ENCODE measurements at regions not wholly inside any gene's neighbourhood (a gene's known extent, or its start where the extent isn't known, plus 50 kb on each side); places are given as distances from the start of the nearest gene placed in this dataset.

GRCh38 chr4:84237008-84237407 is 262.1 kb downstream of the NKX6-1 start:
- ChIA-PET RAD21 (ENCODE audit: unreplicated experiment) (no interaction called here), CTCF (no interaction called here), SMC1A (ENCODE audit: uncharacterized antibody, unreplicated experiment) (no interaction called here), POLR2A (no interaction called here)
- no peaks in the 10 kb centered on the region for H3K36me3 ChIP-seq (ENCODE audit: control insufficient read depth in 2 of 2, insufficient read depth in 2 of 2, low read length in 1 of 2)
- H3K4me1 ChIP-seq (ENCODE audit: control insufficient read depth, insufficient read depth, low read length), result no peaks in the 10 kb centered on the region
- no peaks in the 10 kb centered on the region for H4K20me1 ChIP-seq (ENCODE audit: control insufficient read depth, insufficient read depth)
- FAIRE-seq (no peak), ATAC-seq (no peak), DNase-seq (ENCODE audit: low read depth, low spot score) (no peak)
- intact Hi-C loops (cut with micrococcal nuclease; ENCODE audit: unreplicated experiment) (no loop called here), in situ Hi-C loops (cut with MboI) (no loop called here)
- no peaks in the 10 kb centered on the region for H3K79me2 ChIP-seq (ENCODE audit: control insufficient read depth, insufficient read depth, low read length)
- BruUV-seq (replicated peaks), result no TSS peak
- no peak overlapping the region for H3K4me2 ChIP-seq (ENCODE audit: control insufficient read depth, insufficient read depth)
- H3K27me3 ChIP-seq (replicated peaks in 1 of 2; ENCODE audit: control insufficient read depth in 2 of 2, insufficient read depth in 2 of 2, low read length in 1 of 2), result no peaks in the 10 kb centered on the region
- peaks cover 3% of the 10 kb centered on the region; the same call in 1 of the 3 replicates for H3K9me3 ChIP-seq (replicated peaks; ENCODE audit: control insufficient read depth, insufficient read depth, low read length)
- H2AFZ ChIP-seq (ENCODE audit: control insufficient read depth, low read depth, low read length), result no peak overlapping the region
- 32% methylated on average over 4 of the region's 4 CpGs for WGBS (ENCODE audit: insufficient coverage, insufficient replicate concordance, low lambda C conversion rate, missing lambda C conversion rate)
- TF ChIP-seq HDAC2 (IDR thresholded peaks at IDR 0.05), result no peak
- TF ChIP-seq EED (IDR thresholded peaks at IDR 0.05; ENCODE audit: low read depth), result no peak
- TF ChIP-seq IRF4 (IDR thresholded peaks at IDR 0.05; ENCODE audit: low read depth, low read length), result no peak
- no peak for TF ChIP-seq SRF (IDR thresholded peaks at IDR 0.05; ENCODE audit: low read depth in 2 of 2, low read length in 2 of 2)
- TF ChIP-seq IKZF1 (conservative IDR thresholded peaks at IDR 0.05), result no peak
- TF ChIP-seq E2F8 (IDR thresholded peaks at IDR 0.05; ENCODE audit: low read depth, partially characterized antibody), result no peak
- no peak for TF ChIP-seq TAF1 (IDR thresholded peaks at IDR 0.05; ENCODE audit: borderline replicate concordance, low read depth, low read length)
- no peak for TF ChIP-seq FOXM1 (IDR thresholded peaks at IDR 0.05; ENCODE audit: low read depth, low read length)
- no peak for TF ChIP-seq MEF2A (IDR thresholded peaks at IDR 0.05; ENCODE audit: insufficient read depth, low read depth, low read length)
- no peak for TF ChIP-seq NFYB (IDR thresholded peaks at IDR 0.05; ENCODE audit: insufficient read depth, low read depth, low read length)
- no peak for TF ChIP-seq KAT2A (conservative IDR thresholded peaks at IDR 0.05; ENCODE audit: control insufficient read depth, low read depth, low read length)
- no peak for TF ChIP-seq HSF1 (IDR thresholded peaks at IDR 0.05; ENCODE audit: low read depth, low read length)
- no peak for TF ChIP-seq IRF3 (IDR thresholded peaks at IDR 0.05)
- TF ChIP-seq, protein P1, sequence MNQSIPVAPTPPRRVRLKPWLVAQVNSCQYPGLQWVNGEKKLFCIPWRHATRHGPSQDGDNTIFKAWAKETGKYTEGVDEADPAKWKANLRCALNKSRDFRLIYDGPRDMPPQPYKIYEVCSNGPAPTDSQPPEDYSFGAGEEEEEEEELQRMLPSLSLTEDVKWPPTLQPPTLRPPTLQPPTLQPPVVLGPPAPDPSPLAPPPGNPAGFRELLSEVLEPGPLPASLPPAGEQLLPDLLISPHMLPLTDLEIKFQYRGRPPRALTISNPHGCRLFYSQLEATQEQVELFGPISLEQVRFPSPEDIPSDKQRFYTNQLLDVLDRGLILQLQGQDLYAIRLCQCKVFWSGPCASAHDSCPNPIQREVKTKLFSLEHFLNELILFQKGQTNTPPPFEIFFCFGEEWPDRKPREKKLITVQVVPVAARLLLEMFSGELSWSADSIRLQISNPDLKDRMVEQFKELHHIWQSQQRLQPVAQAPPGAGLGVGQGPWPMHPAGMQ (IDR thresholded peaks at IDR 0.05; ENCODE audit: borderline replicate concordance), result no peak
- H3K27ac ChIP-seq (ENCODE audit: control insufficient read depth, insufficient read depth), result no peak overlapping the region
- no peak overlapping the region for H3K9ac ChIP-seq (ENCODE audit: control insufficient read depth, insufficient read depth, low read length)
- no peak overlapping the region for H3K4me3 ChIP-seq
